ENCODE measurements at regions not wholly inside any gene's neighbourhood (a gene's known extent, or its start where the extent isn't known, plus 50 kb on each side); places are given as distances from the start of the nearest gene placed in this dataset.

- TF ChIP-seq EZH2 (IDR thresholded peaks at IDR 0.05; ENCODE audit: insufficient read depth, poor library complexity, severe bottlenecking) (no peak), EZH2phosphoT487 (IDR thresholded peaks at IDR 0.05; ENCODE audit: insufficient read depth, low read depth) (no peak)
Observed at GRCh38 chr10:33743429-33743857, 409.0 kb upstream of the NRP1 start.
